ENCODE measurements at regions not wholly inside any gene's neighbourhood (a gene's known extent, or its start where the extent isn't known, plus 50 kb on each side); places are given as distances from the start of the nearest gene placed in this dataset.

GRCh38 chr15:70498096-70498626 lies 265.2 kb downstream of the UACA start:
- Histone ChIP-seq H2AFZ (no peak overlapping the region), H3K4me1 (no peaks in the 10 kb centered on the region), H3K4me2 (ENCODE audit: low read length) (no peak overlapping the region), H3K36me3 (ENCODE audit: control insufficient read depth, insufficient read depth, low read length) (no peaks in the 10 kb centered on the region), H3K27me3 (ENCODE audit: control insufficient read depth, insufficient read depth, low read length) (no peaks in the 10 kb centered on the region), H3K27ac (no peak overlapping the region), H3K4me3 (ENCODE audit: low read depth, low read length) (no peak overlapping the region), H3K79me2 (no peaks in the 10 kb centered on the region), H3K9me3 (ENCODE audit: control insufficient read depth, low read length) (no peaks in the 10 kb centered on the region), H3K9ac (no peak overlapping the region)
- TF ChIP-seq, protein P1, sequence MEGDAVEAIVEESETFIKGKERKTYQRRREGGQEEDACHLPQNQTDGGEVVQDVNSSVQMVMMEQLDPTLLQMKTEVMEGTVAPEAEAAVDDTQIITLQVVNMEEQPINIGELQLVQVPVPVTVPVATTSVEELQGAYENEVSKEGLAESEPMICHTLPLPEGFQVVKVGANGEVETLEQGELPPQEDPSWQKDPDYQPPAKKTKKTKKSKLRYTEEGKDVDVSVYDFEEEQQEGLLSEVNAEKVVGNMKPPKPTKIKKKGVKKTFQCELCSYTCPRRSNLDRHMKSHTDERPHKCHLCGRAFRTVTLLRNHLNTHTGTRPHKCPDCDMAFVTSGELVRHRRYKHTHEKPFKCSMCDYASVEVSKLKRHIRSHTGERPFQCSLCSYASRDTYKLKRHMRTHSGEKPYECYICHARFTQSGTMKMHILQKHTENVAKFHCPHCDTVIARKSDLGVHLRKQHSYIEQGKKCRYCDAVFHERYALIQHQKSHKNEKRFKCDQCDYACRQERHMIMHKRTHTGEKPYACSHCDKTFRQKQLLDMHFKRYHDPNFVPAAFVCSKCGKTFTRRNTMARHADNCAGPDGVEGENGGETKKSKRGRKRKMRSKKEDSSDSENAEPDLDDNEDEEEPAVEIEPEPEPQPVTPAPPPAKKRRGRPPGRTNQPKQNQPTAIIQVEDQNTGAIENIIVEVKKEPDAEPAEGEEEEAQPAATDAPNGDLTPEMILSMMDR (IDR thresholded peaks at IDR 0.05): no peak

DNA sequence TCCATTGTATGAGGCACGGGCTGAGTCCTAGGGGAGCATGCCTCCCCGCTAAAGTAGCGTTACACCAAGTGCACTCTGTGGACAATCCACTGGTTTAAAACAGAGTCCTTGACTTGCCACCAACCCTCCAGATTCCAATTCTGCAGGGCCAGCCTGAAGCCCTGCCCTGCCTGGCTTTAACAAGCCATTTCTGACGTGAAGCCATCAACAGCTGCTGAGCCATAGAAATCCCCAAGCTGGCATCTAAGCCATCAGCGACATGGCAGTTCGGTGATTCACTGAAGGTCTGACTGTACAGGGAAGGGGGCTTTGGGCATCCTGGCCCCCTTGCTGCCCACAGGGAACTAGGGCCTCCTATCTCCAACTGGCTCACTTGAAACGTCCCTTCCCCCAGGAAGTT lies 265.7 kb downstream of the UACA start:
- Histone ChIP-seq H3K36me3 (ENCODE audit: control insufficient read depth, insufficient read depth, low read length) (no peaks in the 10 kb centered on the region), H3K79me2 (no peaks in the 10 kb centered on the region), H3K27ac (no peak overlapping the region), H2AFZ (no peak overlapping the region), H3K9me3 (ENCODE audit: control insufficient read depth, low read length) (no peaks in the 10 kb centered on the region), H3K9ac (no peak overlapping the region), H3K27me3 (ENCODE audit: control insufficient read depth, insufficient read depth, low read length) (no peaks in the 10 kb centered on the region), H3K4me2 (ENCODE audit: low read length) (no peak overlapping the region), H3K4me1 (no peaks in the 10 kb centered on the region), H3K4me3 (ENCODE audit: low read depth, low read length) (no peak overlapping the region)
- TF ChIP-seq, protein P1 (IDR thresholded peaks at IDR 0.05): no peak

- no peaks in the 10 kb centered on the region for H3K36me3 ChIP-seq (ENCODE audit: control insufficient read depth, insufficient read depth, low read length)
- no peak overlapping the region for H2AFZ ChIP-seq
- no peak overlapping the region for H3K9ac ChIP-seq
Observed at GRCh38 chr15:70495991-70496599, 267.3 kb downstream of the UACA start.

GRCh38 chr15:70494852-70495571 lies 268.3 kb downstream of the UACA start:
- H3K4me3 ChIP-seq (ENCODE audit: low read depth, low read length): no peak overlapping the region
- no peaks in the 10 kb centered on the region for H3K27me3 ChIP-seq (ENCODE audit: control insufficient read depth, insufficient read depth, low read length)
- no peaks in the 10 kb centered on the region for H3K36me3 ChIP-seq (ENCODE audit: control insufficient read depth, insufficient read depth, low read length)
- H2AFZ ChIP-seq: no peak overlapping the region
- TF ChIP-seq, protein P1 (IDR thresholded peaks at IDR 0.05): no peak
- H3K79me2 ChIP-seq: no peaks in the 10 kb centered on the region
- H3K9me3 ChIP-seq (ENCODE audit: control insufficient read depth, low read length): no peaks in the 10 kb centered on the region
- no peak overlapping the region for H3K27ac ChIP-seq
- no peaks in the 10 kb centered on the region for H3K4me1 ChIP-seq
- H3K9ac ChIP-seq: no peak overlapping the region
- no peak overlapping the region for H3K4me2 ChIP-seq (ENCODE audit: low read length)

More at GRCh38 chr15:70495991-70496599, 267.3 kb downstream of the UACA start:
- no peaks in the 10 kb centered on the region for H3K27me3 ChIP-seq (ENCODE audit: control insufficient read depth, insufficient read depth, low read length)
- no peak overlapping the region for H3K27ac ChIP-seq
- TF ChIP-seq, protein P1 (IDR thresholded peaks at IDR 0.05): no peak
- no peaks in the 10 kb centered on the region for H3K79me2 ChIP-seq
- H3K9me3 ChIP-seq (ENCODE audit: control insufficient read depth, low read length): no peaks in the 10 kb centered on the region
- H3K4me3 ChIP-seq (ENCODE audit: low read depth, low read length): no peak overlapping the region
- no peak overlapping the region for H3K4me2 ChIP-seq (ENCODE audit: low read length)
- H3K4me1 ChIP-seq: no peaks in the 10 kb centered on the region

All from parathyroid adenoma (tissue), 2 donors.